HPDE6-E6E7 (cell line): ENCODE measurements at regions not wholly inside any gene's neighbourhood (a gene's known extent, or its start where the extent isn't known, plus 50 kb on each side); places are given as distances from the start of the nearest gene placed in this dataset.
"Not testable (repeated sequence)": the region's sequence is repeated elsewhere in the genome, so short reads cannot be mapped to it uniquely, and the experiment has no call there.

Source experiments
- DNase-seq: peaks from one replicate; pipeline ENCODE4 v3.0.0; 2011; ENCODE audit warnings: missing footprints; ENCODE audit errors: extremely low spot score

DNA sequence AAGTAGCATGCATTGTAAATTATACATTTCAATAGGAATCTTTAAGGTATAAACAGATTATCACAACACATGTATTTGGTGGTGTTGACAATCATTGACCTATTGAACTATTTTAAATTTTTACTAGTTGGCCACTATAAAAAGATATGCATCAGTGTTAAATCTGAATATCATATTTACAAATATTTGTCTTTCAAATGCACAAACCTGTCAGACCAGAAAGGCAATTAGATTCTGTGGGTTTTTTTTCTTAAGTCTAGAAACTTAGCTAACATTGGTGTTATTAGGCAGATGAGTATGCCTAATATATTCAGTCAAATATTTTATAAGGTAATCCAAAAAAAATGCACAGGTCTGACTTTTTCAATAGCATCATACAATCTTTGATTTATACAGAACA, 241.4 kb upstream of the DGKB start:
- DNase-seq, result no peak

DNA sequence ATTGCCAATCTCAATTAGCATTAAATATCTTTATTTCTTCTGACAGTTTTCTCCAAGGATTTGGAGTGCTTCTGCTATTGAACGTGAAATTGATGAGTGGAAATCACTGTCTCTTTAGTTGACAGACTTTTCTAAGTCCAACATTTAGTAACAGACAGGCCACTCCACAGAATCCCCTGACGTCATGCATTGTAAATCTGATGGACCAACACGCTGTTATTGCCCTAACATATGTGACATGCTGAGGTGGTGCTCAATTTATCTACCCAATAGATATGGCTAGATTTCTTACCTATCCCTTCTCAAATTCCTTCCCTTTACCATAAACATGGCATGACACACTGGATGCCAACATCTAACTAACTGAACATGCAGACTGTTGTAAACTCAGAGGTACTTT, 240.6 kb upstream of the DGKB start:
- DNase-seq, result no peak

DNA sequence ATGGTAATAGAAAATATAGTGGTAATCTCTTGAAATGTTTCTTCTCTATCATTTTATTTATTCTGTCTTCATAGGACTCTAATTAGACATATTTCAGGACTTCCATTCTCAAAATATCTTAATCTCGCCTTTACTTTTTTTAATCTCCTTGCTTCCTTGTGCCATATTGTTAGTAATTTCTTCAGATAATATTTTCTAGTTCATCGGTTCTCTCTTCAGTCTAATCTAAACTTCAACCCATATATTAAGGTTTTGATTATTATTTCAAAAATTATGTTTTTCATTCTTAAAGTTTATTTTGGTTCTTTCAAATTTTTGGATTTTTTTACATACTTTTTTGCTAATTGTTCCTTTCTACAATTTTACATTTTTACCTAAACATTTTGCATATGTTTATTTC, 237.9 kb upstream of the DGKB start:
- no peak for DNase-seq

DNA sequence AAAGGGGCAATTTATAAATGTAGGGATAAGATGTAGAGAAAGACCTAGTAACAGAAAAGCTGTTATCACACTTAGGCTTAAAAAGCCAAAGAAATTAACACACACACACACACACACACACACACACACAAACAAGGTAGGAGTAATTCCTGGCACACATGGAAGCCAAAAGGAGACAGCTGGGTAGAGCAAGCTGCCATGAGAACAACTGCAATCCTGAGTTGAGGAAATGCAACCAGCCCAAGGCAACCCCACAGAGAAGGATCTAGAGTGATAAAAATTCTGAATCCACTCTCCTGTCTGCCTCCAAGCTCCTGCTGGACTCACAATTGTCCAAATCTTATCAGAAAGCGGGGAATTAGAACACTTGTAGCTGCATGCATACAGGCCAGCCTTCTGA, 229.1 kb upstream of the DGKB start:
- DNase-seq, result no peak

DNA sequence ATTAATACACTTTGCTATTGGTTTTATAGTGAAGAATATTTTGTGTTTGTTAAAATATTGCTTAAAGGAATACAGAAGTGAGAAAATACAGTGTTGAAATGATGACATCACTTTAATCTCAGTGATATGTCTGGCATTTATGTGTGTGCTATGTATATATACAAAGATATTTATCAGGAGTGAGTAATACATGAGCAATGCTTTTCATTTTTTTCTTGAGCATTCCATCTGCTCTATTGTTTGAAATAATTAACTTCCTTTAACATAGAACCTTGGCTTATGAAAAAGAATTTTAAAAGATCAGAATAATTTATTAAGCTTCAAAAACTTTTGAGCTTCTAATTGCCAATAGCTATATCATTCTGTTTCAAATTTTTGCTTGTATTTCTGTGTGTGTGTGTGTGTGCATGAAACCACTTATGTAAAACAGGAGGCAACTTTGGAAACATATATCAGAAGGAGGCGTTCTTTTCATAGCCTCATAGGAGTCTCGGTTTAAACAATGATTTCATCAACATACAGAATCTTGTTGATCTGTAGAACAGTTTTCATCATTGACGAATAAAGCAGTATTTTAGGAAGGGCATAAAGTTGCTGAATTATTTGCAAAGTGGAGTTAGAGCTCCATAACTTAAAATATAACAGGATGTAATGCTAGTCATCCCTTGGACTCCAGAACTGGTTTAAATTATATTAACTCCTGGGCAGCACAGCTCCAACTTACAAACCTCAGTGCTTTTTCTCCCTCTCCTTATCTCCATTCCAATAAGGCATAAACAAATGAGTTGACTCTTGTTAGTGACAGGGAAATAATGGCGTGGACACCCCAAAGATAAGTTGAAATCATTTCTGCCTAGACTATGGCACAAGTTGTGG, 228.4 kb upstream of the DGKB start:
- DNase-seq, result peak; percentile 20

DNA sequence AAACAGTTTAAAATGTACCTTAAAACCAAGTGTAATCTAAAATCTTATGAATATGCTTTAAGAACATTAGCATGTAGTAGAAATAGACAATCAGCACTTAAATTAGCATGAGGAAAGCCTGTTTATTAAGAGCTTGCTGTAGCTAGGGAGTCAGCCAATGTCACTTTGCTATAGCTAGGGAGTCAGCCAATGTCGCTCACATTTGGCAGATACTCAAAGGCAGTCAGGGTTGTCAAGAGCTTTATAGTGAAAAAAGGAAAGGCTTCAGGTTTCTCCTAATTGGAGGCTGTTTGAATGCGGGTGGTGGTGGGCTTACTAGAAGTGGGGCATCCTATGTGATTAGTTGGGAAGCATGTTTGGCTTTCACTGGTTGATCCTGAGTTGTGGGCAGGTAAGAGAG, 226.2 kb upstream of the DGKB start:
- DNase-seq, result no peak

DNA sequence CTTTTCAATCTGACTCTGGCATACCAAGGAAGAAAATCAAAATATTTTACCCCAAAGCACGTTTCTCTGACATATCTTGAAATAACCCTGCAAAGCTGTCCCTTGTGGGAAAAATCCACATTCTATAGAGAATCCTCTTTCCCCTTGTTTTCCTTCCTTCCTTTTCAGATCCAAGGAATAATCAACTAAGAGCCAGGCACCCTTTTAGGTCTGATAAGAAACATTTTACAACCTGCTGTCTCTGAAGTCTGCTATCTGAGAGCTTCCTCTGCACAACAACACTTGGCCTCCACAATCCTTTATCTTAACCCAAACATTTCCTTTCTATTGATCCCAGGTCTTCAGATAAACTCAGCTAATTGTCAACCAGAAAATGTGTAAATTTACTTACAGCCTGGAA, 224.1 kb upstream of the DGKB start:
- not testable (repeated sequence) for DNase-seq

DNA sequence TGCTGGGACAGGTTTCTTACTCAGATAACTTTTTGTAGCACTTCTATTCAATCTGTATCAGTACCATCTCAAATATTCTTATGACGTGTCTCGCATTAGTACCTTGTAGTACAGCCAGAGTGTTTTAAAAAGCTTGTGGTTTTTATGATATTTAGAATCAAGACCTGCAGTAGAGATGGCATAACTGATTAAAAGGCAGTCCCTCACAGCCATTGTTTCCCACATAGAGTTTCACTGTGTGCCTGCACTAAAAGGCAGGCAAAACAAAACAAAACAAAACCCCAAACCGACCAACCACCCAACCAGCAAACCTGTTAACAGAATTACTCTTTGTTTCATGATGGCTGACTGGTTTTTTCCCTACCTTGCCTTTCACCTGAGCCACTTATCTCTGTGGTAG, 221.3 kb upstream of the DGKB start:
- DNase-seq, result no peak

DNA sequence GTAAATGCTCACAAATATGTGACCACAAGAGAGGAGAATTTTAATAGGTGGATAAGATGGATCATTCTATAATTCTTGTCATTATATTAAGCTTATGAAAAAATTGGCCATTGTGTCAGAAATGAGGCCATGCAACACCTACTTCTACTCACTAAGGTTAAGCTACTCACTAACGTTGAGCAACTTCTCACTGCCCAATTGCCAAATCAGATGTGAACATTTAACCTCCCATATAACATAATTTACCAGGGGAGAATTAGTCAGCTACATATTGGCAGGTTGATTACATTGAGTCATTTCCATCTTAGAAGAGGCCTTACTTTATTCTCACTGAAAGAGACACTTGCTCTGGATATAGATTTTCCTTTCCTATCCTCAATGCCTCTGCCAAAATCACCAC, 211.2 kb upstream of the DGKB start:
- DNase-seq, result no peak

DNA sequence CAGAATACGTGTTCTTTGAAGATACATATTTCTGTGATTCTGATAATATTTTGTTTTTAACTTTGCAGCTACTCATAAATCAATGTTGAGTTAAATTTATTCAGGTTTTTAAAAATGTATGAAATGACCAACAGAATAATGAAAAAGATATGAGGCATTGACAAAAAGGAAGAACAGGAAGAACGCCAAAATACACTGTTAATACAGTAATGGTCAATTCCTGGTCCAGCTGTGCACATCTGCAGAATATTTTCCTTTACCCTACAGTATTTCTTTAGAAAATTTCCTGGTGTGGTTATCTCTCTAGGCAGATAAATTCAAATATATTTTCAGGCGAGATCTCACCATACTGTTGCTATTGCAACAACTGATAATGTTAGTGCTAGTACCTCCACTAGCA, 203.2 kb upstream of the DGKB start:
- no peak for DNase-seq

DNA sequence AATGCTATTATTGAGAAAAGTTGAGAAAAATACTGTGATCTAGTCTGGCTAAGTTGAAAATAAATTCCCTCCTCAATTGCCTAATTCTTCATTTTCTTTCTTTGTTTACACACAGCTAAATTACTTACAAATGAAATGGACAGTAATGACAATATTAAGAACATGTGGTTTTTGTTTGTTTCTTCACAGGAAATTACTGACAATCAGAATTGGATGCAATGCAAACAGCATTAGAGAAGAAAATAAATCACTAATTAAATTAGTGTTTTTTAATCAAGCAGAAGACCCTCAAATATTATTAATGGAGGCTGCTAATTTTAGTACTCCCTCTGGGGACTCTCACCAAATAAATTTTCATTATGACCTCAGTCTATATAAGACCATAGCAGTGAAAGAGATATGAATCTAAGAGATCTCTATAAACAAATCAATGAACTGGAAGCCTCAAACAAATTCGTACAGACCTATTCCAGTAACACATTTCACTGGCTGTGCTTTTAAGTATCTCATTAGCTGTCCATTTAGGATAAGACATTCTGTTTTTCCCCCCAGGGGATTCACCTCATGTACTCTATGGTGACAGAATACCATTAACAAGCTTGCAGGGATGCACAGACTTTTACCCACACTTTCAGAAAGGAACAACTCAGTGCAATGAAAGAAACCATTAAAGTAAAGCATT, 202.0 kb upstream of the DGKB start:
- no peak for DNase-seq

DNA sequence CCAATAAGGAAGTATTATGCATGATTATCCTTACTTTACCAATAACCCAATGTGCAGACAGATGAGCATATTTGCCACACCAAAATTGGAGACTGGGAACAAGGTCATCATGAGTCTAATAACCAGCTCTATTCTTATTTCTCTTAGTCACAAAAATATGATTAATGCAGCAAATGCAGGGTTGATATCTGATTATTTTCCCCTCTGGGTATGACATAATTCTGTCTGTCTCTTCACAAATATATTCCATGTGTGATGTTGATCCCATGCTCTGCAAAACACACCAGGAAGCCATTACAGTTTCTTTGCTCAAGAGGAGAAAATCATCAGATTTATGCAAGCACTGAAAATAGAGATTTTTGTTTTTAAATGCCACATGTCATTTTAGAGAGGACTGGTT, 196.5 kb upstream of the DGKB start:
- DNase-seq, result no peak

DNA sequence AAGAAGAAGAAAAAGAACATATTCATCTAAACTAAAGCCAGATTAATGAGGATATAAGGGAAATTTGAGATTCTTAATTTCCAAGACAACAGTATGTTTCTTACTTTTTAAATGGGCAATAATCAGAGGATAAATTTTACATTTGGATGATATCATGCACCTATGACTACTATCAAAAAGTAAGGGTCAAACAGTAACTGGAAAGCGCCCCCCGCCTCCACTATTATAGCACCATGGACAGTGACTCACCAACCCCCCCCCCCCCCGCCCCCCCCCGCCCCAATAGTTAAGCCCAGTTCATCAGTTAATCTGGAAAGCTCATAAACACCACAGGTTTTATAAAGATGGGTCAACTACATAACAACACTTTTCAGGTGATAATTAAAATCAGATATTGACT, 194.3 kb upstream of the DGKB start:
- DNase-seq, result no peak

DNA sequence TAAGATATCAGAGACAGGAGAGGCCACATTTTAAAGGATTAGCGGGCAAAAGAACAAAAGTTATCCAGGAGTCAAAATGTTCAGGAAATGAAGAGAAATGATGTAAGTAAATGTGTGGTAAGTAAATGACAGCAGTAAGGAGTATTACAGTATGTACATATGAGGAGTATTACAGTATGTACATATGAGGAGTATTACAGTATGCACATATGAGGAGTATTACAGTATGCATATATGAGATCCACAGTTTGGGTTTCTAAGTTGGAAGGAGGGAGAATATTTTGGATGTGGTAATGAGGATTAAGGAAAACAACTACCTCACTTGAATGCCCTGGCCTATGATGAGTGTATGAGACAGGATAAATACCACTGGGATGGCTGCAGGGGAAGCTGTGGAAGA, 192.4 kb upstream of the DGKB start:
- no peak for DNase-seq

DNA sequence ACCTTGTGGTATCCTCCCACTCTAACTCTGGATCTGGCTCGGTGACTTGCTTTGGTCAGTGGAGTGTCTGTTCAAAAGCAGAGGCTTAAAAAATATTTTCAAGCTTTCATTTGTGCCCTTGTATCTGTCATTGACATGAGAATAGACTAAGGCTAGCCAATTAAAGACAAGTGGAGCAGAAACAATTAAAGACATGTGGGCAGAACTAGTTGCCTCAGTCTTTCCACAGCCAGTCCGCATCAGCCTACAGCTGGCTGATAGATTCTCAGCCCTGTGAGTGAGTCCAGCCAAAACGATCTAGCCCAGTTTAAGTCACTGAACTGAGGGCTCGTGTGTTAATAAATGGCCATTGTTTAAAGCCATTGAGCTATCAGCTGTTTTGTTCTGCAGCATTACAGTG, 185.2 kb upstream of the DGKB start:
- no peak for DNase-seq

DNA sequence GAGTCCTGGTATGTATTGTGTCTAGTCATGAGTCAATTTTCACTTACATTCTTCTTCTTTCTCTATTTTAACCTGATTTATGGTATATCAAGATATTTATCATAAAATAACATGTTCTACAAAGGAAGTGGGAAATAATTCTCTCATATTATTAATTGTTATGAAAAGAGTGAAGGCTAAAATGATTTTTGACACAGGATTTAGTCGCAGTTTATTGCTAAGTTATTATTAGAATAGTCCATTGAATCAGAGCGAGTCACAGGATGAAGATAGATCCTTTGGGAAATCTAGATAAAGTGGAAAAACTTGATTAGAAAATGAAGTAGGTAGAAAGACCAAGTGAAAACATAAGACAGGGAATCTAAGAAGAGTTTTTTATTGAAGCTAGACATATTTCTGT, 184.3 kb upstream of the DGKB start:
- no peak for DNase-seq

DNA sequence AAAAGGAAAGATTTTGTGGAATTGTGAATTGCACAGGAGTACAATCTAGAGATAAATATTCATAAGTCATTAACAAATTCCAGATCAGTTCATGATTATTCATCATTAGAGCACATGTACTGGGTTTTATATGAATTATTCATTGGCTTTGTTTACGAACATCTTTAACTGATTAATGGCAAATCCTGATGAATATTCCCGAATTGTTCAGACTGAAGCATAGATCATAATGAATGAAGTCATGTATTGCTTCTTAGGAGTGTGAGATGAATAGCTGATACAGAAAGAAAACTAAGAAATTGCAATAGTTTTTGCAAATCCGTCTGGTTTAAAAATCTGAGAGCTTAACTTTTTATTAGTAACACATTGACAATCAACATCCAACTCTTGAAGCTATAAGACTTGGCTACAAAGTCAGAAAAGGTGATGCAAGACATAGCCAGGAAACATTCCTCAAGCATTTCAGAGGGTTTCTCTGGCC, 183.6 kb upstream of the DGKB start:
- no peak for DNase-seq

DNA sequence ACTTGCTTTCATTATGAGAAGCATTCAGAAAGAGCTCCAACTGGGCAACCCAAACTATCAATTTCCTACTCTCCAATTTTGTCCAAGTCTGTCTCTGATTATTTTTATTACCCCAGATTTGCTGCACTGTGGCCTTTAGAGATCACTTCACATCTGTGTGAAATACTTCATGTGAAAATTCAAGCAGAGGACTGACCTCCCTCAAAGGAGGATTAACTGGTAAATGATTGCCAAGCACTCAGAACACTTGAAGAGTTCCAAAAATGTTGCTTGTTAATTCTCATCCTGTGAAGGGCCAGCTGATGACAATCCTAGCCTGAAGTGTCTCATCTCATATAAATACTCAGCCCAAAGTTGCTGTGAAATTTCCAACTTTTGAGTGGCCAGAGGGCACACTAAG, 182.8 kb upstream of the DGKB start:
- no peak for DNase-seq

DNA sequence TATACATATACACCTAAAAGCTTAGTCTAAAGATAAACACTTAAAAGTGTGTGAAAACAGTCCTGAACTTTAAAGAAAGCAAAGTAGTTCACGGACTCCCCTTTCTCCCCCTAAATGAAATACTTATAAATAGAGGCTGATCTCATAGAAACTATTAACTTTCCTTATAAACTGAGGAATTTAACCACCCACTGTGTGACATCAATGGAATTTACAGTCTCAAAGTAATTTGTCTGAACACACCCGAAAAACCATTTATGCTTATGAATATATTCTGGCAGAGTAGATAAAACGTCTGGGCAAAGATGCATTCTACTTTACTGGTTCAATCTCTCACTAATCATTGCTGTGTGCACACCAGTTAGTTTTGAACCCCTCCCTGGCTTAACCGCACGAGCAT, 181.8 kb upstream of the DGKB start:
- no peak for DNase-seq

DNA sequence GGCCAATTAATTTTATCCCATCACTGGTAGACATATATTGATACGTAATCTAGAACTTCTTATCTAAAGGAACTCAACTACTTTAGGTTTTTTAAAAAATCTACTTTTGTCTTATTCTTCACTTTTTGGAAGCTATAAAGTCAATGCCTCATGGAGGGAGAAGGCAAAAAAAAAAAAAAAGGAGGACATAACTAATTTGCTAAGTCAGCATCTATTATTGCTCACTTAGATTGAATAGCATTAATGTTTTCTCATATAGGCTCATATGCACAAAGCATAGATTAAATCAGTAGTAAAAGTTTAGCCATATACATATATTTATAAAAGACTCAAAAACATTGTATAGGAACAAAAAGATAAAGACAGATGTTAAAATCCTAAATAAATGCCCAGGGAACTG, 179.3 kb upstream of the DGKB start:
- no peak for DNase-seq

DNA sequence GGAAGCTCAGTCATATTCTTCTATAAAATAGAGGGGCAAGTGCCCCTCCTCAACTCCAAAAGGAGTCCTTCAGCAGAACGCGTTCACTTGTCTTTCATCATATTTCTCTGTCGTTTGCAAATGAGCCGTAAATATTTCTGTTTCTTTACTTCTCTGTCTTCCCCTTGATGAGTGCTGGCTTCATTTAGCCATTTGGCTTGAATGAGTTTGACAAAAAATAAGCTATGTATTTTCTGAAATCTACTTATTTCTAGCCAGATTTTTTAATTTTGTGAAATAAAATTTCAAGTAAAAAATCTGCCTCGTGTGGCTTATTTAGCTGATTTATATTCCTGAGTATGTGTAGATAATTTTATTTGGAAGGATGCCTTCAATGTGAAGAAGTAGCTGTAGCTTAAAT, 170.8 kb upstream of the DGKB start:
- DNase-seq, result no peak

DNA sequence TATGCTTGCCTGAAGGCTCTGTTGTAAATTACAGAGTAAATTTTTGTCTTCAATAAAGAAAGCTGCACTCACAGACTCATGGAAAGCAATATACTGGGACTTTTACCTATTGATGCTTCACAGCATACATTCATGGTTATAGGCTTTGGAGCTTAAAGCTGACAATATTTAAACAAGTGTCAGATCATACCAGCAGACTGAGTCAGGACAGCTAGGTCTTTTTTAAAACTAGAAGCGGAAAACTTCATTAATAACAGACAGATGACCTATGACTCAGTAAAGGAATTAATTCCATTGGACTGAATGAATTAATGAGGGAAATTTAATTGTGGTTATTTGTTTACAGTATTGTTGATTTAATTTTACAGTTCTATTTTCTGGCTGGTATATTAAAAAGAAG, 165.8 kb upstream of the DGKB start:
- no peak for DNase-seq

DNA sequence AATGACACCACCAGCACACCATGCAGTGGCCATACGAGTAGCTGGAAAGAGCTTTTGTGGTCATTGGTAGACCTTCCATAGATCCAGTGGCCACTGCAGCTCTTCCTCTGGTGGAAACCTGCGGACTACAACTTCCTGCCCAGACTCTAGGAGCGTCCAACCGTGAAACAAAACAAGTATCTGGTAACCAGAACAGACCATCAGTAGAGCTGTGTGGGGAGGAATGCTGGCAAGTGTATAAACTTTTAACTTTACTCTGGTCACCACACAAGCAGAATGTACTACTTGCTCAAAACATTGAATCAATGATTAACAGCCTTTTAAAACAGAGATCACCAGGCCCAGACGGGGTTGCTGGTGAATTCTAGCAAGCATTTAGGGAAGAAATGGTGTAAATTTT, 154.7 kb upstream of the DGKB start:
- DNase-seq, result no peak
